Chondrocyte (in vitro differentiated cells): ENCODE measurements at regions not wholly inside any gene's neighbourhood (a gene's known extent, or its start where the extent isn't known, plus 50 kb on each side); places are given as distances from the start of the nearest gene placed in this dataset.

Experiments used
- DNase-seq: peaks from one replicate; pipeline ENCODE4 v3.0.0; 2021; ENCODE audit warnings: mixed read lengths, low spot score
- H3K27ac Mint-ChIP-seq: one replicate; pipeline ENCODE4 v1.8.0; 2021; ENCODE audit warnings: mild to moderate bottlenecking, moderate library complexity, mixed read lengths; ENCODE audit not compliant: unreplicated experiment
- H3K27me3 Mint-ChIP-seq: 2 replicates; pipeline ENCODE4 v1.8.0; 2021; ENCODE audit warnings: low read depth, mixed read lengths
- H3K36me3 Mint-ChIP-seq: 2 replicates; pipeline ENCODE4 v1.8.0; 2021; ENCODE audit warnings: low read depth, mixed read lengths
- H3K4me1 Mint-ChIP-seq: 2 replicates; pipeline ENCODE4 v1.8.0; 2021; ENCODE audit warnings: low read depth, mild to moderate bottlenecking, mixed read lengths
- H3K4me3 Mint-ChIP-seq: one replicate; pipeline ENCODE4 v1.8.0; 2021; ENCODE audit warnings: mild to moderate bottlenecking, moderate library complexity, mixed read lengths; ENCODE audit not compliant: unreplicated experiment
- H3K9me3 Mint-ChIP-seq: 2 replicates; pipeline ENCODE4 v1.8.0; 2021; ENCODE audit warnings: low read depth, mixed read lengths
- TF ChIP-seq, protein P1 (sequence below): fragments of 200-600 bp; sonication (generic); IDR thresholded peaks from 2 replicates; pipeline ENCODE4 v1.5.0; 2021; ENCODE audit warnings: antibody characterized with exemption, mild to moderate bottlenecking, moderate library complexity

DNA sequence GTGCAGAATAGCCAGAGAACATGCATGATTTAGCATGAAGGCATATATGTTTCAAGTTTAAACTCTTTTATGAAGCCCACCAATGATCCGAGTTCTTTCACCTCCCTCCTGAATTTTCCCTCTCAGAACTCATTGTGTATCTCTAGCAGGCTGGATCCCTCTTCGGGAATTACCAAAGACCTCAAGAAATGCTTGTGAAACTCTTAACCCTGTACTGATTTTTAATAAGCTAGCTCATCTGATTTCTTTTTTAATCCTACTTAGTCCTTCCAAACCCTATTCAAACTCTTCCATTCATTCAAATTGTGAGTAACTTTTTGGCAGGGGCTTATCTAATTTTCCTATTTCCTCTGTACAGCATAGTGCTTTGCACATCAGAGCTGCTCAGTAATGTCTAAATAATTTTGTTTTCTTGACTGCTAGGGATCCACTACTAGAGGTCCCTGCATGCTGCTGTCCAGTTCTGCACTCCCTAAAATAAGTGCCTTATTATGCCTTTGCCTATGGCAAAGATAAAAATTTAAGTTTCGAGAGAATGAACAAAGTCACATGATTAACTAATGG is 723.8 kb downstream of the CDH11 start:
- no peak for DNase-seq
- Mint-ChIP-seq H3K4me3 (no peak overlapping the region), H3K27ac (peak overlapping the region; percentile 43), H3K4me1 (peaks cover 36% of the 10 kb centered on the region), H3K36me3 (peaks cover 3% of the 10 kb centered on the region), H3K9me3 (peaks cover 2% of the 10 kb centered on the region), H3K27me3 (no peaks in the 10 kb centered on the region)
- TF ChIP-seq, protein P1, sequence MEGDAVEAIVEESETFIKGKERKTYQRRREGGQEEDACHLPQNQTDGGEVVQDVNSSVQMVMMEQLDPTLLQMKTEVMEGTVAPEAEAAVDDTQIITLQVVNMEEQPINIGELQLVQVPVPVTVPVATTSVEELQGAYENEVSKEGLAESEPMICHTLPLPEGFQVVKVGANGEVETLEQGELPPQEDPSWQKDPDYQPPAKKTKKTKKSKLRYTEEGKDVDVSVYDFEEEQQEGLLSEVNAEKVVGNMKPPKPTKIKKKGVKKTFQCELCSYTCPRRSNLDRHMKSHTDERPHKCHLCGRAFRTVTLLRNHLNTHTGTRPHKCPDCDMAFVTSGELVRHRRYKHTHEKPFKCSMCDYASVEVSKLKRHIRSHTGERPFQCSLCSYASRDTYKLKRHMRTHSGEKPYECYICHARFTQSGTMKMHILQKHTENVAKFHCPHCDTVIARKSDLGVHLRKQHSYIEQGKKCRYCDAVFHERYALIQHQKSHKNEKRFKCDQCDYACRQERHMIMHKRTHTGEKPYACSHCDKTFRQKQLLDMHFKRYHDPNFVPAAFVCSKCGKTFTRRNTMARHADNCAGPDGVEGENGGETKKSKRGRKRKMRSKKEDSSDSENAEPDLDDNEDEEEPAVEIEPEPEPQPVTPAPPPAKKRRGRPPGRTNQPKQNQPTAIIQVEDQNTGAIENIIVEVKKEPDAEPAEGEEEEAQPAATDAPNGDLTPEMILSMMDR: no peak

DNA sequence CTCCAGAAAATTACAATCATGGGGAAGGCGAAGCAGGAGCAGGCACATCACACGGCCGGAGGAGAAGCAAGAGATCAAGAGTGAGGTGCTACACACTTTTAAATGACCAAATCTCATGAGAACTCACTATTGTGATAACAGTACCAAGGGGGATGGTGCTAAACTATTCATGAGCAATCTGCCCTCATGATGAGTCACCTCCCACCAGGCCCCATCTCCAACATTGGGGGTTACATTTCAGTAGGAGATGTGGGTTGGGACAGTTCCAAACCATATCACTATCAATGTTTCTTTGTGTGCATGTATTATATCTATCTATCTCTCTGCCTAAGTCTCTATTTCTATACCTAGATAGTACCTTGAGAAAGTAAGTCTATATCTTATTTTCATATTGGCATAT is 724.8 kb downstream of the CDH11 start:
- TF ChIP-seq, protein P1: no peak
- Mint-ChIP-seq H3K27ac (no peak overlapping the region), H3K27me3 (no peaks in the 10 kb centered on the region), H3K9me3 (peaks cover 2% of the 10 kb centered on the region), H3K4me3 (no peak overlapping the region), H3K4me1 (peaks cover 44% of the 10 kb centered on the region), H3K36me3 (peaks cover 3% of the 10 kb centered on the region)
- no peak for DNase-seq

DNA sequence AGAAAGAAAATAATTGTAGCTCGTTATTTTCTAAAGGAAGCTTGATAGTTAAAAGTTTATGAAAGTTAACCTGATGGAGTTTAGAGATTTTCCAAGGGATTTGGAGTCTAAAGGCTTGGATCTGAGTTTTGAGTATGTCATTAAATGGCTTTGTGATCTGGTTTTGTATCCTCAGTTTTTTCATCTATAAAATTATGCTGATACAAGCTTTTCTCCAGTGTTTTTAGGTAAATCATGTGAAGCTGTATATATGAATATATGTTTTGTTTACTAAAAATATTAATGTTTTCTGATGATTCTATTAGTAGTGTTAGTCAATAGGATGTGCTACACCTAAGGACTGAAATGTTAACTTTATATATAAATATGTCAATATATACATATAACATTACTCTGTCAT is 727.8 kb downstream of the CDH11 start:
- no peak for DNase-seq
- Mint-ChIP-seq H3K4me1 (peaks cover 61% of the 10 kb centered on the region), H3K27me3 (no peaks in the 10 kb centered on the region), H3K36me3 (peaks cover 3% of the 10 kb centered on the region), H3K27ac (no peak overlapping the region), H3K9me3 (peaks cover 2% of the 10 kb centered on the region), H3K4me3 (no peak overlapping the region)
- TF ChIP-seq, protein P1: no peak

DNA sequence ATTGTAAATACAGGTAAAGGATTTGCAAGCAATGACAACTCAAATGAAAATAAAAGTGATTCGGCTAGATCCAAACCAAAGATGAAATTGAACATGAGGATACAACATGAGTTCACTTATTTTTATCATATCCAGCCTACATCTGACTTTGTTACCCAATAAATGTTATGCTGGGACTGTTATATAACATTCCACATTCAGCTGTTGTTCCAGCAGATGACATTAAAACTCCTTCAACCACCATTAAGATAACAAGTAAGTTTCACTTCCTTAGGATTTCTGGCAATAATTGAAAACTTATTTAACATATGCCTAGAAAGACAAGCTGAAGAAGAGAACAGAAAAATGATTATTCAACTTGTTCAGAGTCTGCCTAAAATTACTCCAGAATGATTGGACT is 729.4 kb downstream of the CDH11 start:
- Mint-ChIP-seq H3K4me1 (peaks cover 45% of the 10 kb centered on the region), H3K9me3 (peaks cover 2% of the 10 kb centered on the region), H3K36me3 (peaks cover 3% of the 10 kb centered on the region), H3K27me3 (no peaks in the 10 kb centered on the region), H3K27ac (peak overlapping the region; percentile 79), H3K4me3 (no peak overlapping the region)
- TF ChIP-seq, protein P1: no peak
- no peak for DNase-seq

DNA sequence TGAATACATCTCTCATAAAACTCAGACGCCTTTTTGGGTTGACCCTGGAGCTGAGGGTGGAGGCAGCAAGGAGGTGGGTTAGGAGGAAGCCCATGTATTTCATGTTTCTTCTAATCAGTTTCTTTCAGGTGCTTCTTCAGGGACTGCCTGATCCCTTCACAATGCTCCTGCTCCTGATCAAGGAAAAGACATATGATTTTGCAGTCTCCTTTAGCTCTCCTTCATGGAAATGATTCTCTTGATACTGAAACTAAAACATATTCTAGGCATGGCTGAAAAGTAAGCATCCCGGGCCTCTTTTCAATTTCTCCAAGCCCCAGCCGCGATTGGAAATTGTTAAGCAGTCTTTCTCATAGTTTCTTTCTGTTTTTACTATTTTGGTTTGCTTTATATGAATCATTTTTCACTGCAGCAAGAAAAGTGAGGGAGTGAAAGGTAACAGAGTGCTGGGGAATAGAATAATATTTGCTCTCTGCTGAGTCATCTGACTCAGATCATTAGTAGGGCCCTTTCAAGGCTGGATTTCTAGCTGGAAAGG is 730.7 kb downstream of the CDH11 start:
- no peaks in the 10 kb centered on the region for H3K36me3 Mint-ChIP-seq
- no peak for DNase-seq
- H3K9me3 Mint-ChIP-seq: no peaks in the 10 kb centered on the region
- peaks cover 34% of the 10 kb centered on the region for H3K4me1 Mint-ChIP-seq
- peak overlapping the region; percentile 95 for H3K27ac Mint-ChIP-seq
- TF ChIP-seq, protein P1: no peak
- peak overlapping the region; percentile 63 for H3K4me3 Mint-ChIP-seq
- H3K27me3 Mint-ChIP-seq: no peaks in the 10 kb centered on the region
